Left kidney (tissue), 1 donor: ENCODE measurements at regions not wholly inside any gene's neighbourhood (a gene's known extent, or its start where the extent isn't known, plus 50 kb on each side); places are given as distances from the start of the nearest gene placed in this dataset.

Experiments
- DNase-seq: peaks from one replicate; pipeline ENCODE4 v3.0.0-alpha.2; 2013

DNA sequence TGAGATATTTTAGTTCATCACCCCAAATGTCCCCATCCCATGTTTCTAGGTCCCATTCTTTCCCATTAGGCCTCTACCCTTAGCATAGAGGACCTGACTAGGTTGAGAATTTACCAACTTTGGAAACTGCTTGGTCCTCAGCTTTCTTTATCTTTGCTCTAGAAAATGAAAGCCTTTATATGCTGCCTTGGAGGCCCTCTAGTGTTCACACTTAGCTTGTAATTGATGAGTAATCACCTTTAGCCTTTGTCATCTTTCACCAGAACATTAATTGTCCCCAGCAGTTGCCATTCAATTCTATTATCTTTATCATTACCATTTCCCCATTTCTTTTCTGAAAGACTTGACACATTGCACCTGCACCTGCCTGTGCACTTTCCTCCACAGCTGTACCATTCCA lies 589.2 kb upstream of the NR3C2 start:
- DNase-seq: no peak

DNA sequence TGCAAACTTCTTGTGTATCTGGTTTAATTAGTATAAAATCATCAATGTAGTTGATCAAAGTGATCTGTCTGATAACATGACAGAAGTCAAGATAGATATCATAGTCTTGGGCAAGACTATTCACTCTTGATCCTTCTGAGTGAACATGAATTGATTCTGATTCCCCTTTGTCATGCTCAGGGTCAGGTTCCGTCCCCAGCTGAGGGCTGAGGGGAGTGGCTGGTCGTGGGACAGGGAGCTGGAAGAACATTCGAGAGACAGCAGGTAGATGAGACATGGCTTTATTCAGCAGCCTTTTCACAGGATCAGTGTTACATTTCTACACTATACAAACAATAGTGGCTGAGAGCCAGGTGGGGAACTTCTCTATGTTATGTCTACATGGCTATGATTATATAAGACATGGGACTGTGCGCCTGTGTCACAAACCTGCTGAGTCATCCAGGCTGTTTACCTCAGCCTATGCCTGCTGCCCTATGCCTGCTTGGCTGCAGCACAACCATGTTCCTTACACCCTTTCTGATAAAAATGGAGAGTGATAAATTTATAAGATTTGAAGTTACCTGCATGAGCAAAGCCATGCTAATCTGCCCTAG lies 586.9 kb upstream of the NR3C2 start:
- no peak for DNase-seq

DNA sequence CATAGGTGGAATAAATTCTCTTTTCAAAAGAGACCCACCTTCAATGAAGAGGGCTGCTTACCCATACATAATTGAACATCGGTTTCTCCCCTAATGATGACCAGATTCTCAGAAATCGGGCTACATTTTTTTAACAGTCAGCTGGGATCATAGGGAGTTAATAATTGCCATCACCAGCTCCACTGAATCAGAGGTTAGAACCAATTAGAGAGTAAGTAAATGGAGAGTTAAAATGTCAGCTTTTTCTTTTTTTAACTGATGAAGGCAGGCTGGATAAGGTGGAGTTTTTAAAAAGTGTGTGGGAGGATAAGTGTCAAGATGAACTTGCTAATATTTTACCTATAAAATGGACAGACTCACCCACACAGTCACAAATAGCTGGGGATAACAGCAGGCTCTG lies 584.5 kb upstream of the NR3C2 start:
- no peak for DNase-seq

GRCh38 chr4:149017002-149017734 lies 575.0 kb upstream of the NR3C2 start:
- DNase-seq: peak; percentile 14

DNA sequence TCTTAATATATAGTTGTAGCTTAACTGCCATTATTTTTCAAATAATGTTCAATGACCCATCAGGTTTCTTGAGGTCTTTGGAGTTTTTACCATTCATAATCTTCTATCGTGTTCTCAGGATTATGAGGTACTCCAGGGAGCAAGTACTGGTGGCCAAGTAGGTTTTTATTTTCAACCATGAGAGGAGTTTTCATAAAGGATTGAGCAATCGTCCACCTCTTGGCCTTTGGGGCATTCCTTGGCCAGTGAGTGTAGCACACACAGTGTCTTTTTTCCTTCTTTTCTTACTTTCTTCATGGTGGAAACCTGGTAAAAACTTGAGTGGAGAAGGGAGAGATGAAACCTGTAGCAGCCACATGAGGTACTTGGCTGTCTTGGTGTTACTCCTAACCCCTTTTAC lies 567.0 kb upstream of the NR3C2 start:
- DNase-seq: no peak

DNA sequence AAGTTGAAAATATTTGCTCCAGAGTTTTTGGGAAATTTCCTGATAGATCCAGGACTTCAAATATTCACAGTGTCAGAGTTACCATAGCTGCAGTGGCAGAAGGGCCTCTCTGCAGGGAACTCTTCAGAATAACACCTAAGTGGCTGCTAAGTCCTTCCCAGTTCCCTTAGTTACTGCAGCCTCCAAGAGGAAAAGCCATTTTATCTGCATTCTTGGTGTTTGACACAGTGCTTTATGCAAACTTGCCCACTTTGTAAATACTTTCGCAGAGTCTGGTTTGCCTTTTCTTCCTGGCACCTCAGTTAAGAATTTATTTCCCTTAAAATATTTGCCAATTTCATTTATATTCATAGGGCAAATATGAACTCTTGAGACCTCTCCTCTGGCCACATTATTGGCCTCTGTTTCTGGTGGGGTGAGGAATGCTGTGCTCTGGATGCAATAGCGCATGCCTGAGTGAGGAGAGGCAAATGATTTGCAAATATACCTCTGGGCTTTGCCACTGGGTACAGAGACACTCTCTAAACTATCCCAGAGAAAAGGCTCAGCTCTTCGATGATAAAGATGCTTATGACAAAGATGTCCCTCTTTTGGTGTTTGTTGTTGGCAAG lies 566.3 kb upstream of the NR3C2 start:
- no peak for DNase-seq

DNA sequence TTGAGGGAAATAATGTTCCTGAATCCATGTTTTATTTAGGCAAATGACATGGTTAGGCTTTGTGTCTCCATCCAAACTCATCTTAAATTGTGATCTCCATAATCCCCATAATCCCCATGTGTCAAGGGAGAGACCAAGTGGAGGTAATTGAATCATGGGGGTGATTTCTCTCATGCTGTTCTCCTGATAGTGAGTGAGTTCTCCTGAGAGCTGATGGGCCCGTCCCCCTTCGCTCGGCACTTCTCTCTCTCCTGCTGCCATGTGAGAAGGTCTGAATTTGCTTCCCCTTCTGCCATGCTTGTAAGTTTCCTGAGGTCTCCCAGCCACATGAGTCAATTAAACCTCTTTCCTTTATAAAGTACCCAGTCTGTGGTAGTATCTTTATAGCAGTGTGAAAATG lies 563.0 kb upstream of the NR3C2 start:
- no peak for DNase-seq

DNA sequence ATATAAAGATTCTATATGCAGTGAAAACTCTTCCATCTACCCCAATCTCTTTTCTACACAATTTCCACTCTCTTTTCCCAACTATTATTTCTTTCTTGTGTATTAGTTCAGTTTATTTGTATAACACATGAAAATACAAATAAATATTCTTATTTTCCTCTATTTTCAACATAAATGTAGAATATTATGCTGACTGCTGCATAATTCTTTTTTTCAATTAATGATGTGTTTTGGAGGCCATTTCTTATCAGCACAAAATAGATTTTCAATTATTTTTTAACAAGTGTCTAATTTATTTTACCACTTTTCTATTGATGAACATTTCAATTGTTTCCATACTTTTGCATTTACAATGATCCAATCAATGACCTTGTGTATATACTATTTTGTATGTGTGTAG lies 557.7 kb upstream of the NR3C2 start:
- DNase-seq: no peak

GRCh38 chr4:148998719-148999118 lies 556.5 kb upstream of the NR3C2 start:
- no peak for DNase-seq

DNA sequence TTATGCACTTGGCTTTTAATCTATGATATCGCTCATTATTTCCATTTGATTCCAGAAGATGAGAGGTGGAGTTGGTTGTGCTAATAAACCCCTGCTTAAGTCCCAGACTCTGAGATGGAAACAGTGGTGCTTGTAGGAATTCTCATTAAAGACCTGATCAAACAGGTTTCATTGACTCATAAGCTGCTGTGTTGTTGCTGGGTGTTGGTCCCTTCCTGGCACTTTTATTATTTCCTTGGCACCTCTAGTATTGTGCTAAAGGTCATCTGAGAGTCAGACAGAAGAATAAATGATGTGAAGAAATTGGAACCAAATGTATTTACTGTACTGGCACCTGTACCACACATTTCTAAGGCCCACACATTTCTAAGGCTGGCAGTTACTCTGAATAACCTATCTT lies 544.7 kb upstream of the NR3C2 start:
- DNase-seq: no peak

DNA sequence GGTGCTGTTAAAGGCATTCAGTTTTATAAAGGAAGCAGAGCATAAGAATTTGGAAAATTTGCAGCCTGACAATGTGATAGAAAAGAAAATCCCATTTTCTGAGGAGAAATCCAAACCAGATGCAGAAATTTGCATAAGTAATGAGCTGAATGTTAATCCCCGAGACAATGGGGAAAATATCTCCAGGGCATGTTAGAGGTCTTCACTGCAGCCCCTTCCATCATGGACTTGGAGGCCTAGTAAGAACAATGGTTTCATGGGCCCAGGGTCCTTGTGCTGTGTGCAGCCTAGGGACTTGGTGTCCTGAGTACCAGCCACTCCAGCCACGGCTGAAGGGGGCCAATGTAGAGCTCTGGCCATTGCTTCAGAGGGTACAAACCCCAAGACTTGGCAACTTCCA lies 542.7 kb upstream of the NR3C2 start:
- DNase-seq: no peak

DNA sequence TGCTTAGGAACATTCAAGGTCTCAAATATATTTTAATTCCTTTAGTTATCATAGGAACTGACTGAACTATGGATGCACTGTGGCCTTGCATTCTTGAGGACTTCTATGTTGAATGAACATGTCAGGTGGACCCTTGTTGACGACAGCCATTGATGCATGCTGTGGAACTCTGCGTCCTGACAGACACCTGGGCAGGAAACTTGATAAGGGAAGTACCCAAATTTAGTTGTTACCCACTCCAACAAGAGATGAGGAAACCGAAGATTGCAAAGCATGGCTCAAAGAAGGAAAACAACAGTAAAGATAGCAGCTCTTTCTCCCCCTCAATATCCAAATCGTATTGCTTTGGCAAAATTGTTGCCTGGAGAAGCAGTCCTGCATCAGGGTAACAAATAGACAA lies 540.0 kb upstream of the NR3C2 start:
- DNase-seq: no peak

DNA sequence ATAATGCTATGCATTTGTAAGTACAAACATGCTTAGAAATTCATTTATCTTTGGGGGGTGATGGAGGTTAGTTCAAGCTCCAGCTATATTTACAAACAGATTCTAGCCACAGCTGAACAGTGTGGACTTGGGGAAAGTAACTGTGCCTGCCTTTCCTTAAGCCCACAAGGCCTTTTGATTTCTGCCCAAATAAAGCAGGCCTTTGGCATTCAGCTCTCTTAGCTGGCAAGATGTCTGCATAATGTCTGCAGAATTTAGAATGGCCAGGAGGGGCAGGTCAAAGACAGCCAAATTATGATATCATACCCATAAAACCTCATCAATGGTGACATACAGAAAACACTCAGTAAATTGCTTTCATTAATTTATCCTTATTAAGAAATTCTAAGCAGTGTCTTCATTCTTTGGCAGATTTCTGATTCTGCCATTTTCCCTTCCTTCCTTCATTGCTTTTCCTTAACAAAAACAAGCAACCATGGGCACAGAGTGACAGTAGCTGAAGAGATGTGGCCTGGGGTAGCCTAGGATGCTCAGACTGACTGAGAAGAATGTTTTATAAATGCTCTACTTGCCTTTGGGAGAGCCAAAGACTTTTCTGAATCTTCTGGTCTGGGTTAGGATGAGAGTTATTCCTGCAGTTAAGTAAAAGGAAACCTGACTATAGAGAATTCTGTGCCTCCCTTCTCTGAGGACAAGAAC lies 538.7 kb upstream of the NR3C2 start:
- DNase-seq: no peak

- no peak for DNase-seq
These were observed 536.1 kb upstream of the NR3C2 start for GRCh38 chr4:148978301-148978700.

DNA sequence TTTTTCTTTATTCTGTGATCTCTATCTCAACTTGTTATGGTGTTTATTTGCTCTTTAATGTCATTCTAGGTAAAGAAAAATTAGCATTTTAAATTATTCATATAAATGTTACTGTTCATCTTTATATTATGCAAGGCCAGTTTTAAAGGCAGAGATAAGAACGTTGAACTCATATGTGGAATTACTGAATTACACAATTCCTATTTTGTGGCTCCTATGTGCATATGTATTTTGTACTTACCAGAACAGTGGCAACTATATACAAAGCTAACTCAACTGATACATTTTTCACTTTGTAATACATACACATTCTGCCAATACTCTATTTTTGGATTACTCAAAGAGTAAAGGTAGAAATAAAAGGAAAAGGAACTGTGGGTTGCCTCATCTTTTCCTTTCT lies 533.2 kb upstream of the NR3C2 start:
- DNase-seq: no peak

GRCh38 chr4:148965080-148965479 lies 522.9 kb upstream of the NR3C2 start:
- no peak for DNase-seq

DNA sequence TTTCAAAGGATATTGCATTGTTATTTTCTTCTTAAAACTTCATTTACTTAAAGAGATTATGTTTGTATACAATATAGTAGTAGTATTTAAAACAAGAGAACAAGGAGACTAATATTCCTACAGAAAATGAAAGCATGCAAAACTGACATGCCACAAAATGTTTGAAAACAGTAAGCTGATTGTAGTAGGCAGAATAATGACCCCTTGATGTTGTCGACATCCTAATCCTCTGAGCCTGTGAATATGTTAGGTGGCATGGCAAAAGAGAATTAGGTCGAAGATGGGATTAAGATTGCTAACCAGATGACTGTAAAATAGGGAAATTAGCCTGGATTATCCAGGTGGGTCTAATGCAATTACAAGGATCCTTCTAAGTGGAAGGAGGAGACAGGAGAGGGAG lies 522.2 kb upstream of the NR3C2 start:
- DNase-seq: no peak

DNA sequence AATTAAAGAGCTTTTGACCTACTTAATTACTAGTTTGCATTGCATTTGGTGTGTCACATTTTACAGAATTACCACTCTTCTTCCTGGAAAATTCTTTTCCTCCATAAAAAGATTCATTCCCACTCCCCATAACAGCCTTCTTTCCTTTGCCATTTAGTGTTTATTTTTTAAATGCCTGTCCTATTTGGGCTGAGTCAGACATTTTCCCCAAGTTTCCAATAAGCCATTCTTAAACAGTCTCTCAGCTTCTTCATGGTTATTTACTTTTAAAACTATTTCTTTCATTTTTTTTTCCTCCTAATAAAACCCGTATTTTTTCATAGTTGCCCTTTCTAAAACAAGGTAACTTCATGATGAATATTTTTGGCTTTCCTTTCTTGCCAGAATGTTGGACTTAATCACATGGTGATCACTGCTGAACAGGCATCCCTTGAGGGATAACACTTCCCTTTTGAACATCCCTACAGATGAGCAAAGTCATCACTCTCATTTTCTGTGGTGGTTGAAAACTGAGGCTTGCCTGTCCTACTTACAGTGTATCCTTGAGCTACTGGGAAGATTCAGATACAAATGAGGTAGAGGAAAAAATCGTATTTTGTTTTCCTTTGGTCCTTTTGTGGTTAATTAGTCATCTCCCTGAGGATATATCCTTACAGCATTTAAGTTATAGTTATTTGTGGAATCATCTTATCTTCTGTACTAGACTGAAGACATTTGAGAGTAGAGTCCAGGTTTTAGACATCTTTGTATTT lies 520.5 kb upstream of the NR3C2 start:
- no peak for DNase-seq

GRCh38 chr4:148961526-148961925 lies 519.3 kb upstream of the NR3C2 start:
- DNase-seq: no peak

GRCh38 chr4:148958317-148958716 lies 516.1 kb upstream of the NR3C2 start:
- DNase-seq: no peak

GRCh38 chr4:148955564-148956297 lies 513.5 kb upstream of the NR3C2 start:
- no peak for DNase-seq
